ENCODE measurements at regions not wholly inside any gene's neighbourhood (a gene's known extent, or its start where the extent isn't known, plus 50 kb on each side); places are given as distances from the start of the nearest gene placed in this dataset.

GRCh38 chr6:163686301-163686700 is 271.8 kb downstream of the QKI start:
- Mint-ChIP-seq H3K4me1 (ENCODE audit: low read depth, unreplicated experiment) (no peaks in the 10 kb centered on the region), H3K36me3 (ENCODE audit: insufficient read depth, unreplicated experiment) (no peaks in the 10 kb centered on the region), H3K27me3 (ENCODE audit: unreplicated experiment) (no peaks in the 10 kb centered on the region), H3K9me3 (ENCODE audit: low read depth, unreplicated experiment) (no peaks in the 10 kb centered on the region), H3K4me3 (ENCODE audit: low read depth, unreplicated experiment) (no peak overlapping the region), H3K27ac (ENCODE audit: unreplicated experiment) (no peak overlapping the region)
- CTCF ChIA-PET = no interaction called here
- BruUV-seq (replicated peaks) = no TSS peak
- no peak for TF ChIP-seq CTCF (IDR thresholded peaks at IDR 0.05; ENCODE audit: unreplicated experiment)
- DNase-seq = no peak
- intact Hi-C loops (cut with micrococcal nuclease; ENCODE audit: unreplicated experiment) = no loop called here

GRCh38 chr6:163683105-163683622 is 268.6 kb downstream of the QKI start:
- H3K4me3 Mint-ChIP-seq (ENCODE audit: low read depth, unreplicated experiment) = no peak overlapping the region
- no peaks in the 10 kb centered on the region for H3K9me3 Mint-ChIP-seq (ENCODE audit: low read depth, unreplicated experiment)
- BruUV-seq (replicated peaks) = no TSS peak
- DNase-seq = no peak
- no peak for TF ChIP-seq CTCF (IDR thresholded peaks at IDR 0.05; ENCODE audit: unreplicated experiment)
- CTCF ChIA-PET = no interaction called here
- intact Hi-C loops (cut with micrococcal nuclease; ENCODE audit: unreplicated experiment) = no loop called here
- H3K27ac Mint-ChIP-seq (ENCODE audit: unreplicated experiment) = no peak overlapping the region
- H3K36me3 Mint-ChIP-seq (ENCODE audit: insufficient read depth, unreplicated experiment) = no peaks in the 10 kb centered on the region
- H3K4me1 Mint-ChIP-seq (ENCODE audit: low read depth, unreplicated experiment) = no peaks in the 10 kb centered on the region
- no peaks in the 10 kb centered on the region for H3K27me3 Mint-ChIP-seq (ENCODE audit: unreplicated experiment)

GRCh38 chr6:163679753-163680152 is 265.2 kb downstream of the QKI start:
- H3K36me3 Mint-ChIP-seq (ENCODE audit: insufficient read depth, unreplicated experiment) = no peaks in the 10 kb centered on the region
- H3K4me3 Mint-ChIP-seq (ENCODE audit: low read depth, unreplicated experiment) = no peak overlapping the region
- H3K27ac Mint-ChIP-seq (ENCODE audit: unreplicated experiment) = no peak overlapping the region
- no peak for TF ChIP-seq CTCF (IDR thresholded peaks at IDR 0.05; ENCODE audit: unreplicated experiment)
- no peaks in the 10 kb centered on the region for H3K4me1 Mint-ChIP-seq (ENCODE audit: low read depth, unreplicated experiment)
- peaks cover 2% of the 10 kb centered on the region for H3K9me3 Mint-ChIP-seq (ENCODE audit: low read depth, unreplicated experiment)
- BruUV-seq (replicated peaks) = no TSS peak
- DNase-seq = no peak
- CTCF ChIA-PET = no interaction called here
- intact Hi-C loops (cut with micrococcal nuclease; ENCODE audit: unreplicated experiment) = no loop called here
- H3K27me3 Mint-ChIP-seq (ENCODE audit: unreplicated experiment) = no peaks in the 10 kb centered on the region

- Mint-ChIP-seq H3K4me1 (ENCODE audit: low read depth, unreplicated experiment) (no peaks in the 10 kb centered on the region), H3K9me3 (ENCODE audit: low read depth, unreplicated experiment) (peaks cover 2% of the 10 kb centered on the region), H3K27ac (ENCODE audit: unreplicated experiment) (no peak overlapping the region), H3K36me3 (ENCODE audit: insufficient read depth, unreplicated experiment) (no peaks in the 10 kb centered on the region), H3K4me3 (ENCODE audit: low read depth, unreplicated experiment) (no peak overlapping the region), H3K27me3 (ENCODE audit: unreplicated experiment) (no peaks in the 10 kb centered on the region)
- intact Hi-C loops (cut with micrococcal nuclease; ENCODE audit: unreplicated experiment) = no loop called here
- TF ChIP-seq CTCF (IDR thresholded peaks at IDR 0.05; ENCODE audit: unreplicated experiment) = no peak
- no TSS peak for BruUV-seq (replicated peaks)
- DNase-seq = no peak
- CTCF ChIA-PET = no interaction called here
These were observed 264.6 kb downstream of the QKI start for GRCh38 chr6:163679012-163679660.
